ENCODE measurements at regions not wholly inside any gene's neighbourhood (a gene's known extent, or its start where the extent isn't known, plus 50 kb on each side); places are given as distances from the start of the nearest gene placed in this dataset.

- no peaks in the 10 kb centered on the region for H3F3A ChIP-seq (replicated peaks; ENCODE audit: low read depth)
- no peak overlapping the region for H3K27ac ChIP-seq (ENCODE audit: low read depth)
- Mint-ChIP-seq H3K9me3 (peaks cover 9% of the 10 kb centered on the region; the same call in 1 of the 3 replicates), H3K4me1 (peaks cover 27% of the 10 kb centered on the region), H3K4me3 (no peak overlapping the region), H3K27me3 (ENCODE audit: insufficient read depth, low read depth, poor library complexity) (peaks cover 11% of the 10 kb centered on the region), H3K36me3 (ENCODE audit: low read depth) (0 out of 3 replicates have a peak, but pooled peaks cover 5% of the 10 kb centered on the region), H3K27ac (no peak overlapping the region)
- ATAC-seq (no peak), DNase-seq (ENCODE audit: low spot score) (no peak)
- no peaks in the 10 kb centered on the region for H3K27me3 ChIP-seq (ENCODE audit: insufficient read depth)
- H4K20me1 ChIP-seq (replicated peaks; ENCODE audit: insufficient read depth) = no peaks in the 10 kb centered on the region
- H3K9me2 ChIP-seq (ENCODE audit: insufficient read depth) = no peaks in the 10 kb centered on the region
- no peaks in the 10 kb centered on the region for H3K79me2 ChIP-seq (replicated peaks; ENCODE audit: insufficient read depth)
- TF ChIP-seq CTCF (conservative IDR thresholded peaks at IDR 0.05; ENCODE audit: low read depth in 2 of 2) = no peak
- TF ChIP-seq ETS1 (IDR thresholded peaks at IDR 0.05) = no peak
- no peak for TF ChIP-seq EZH2 (IDR thresholded peaks at IDR 0.05; ENCODE audit: low read depth, unreplicated experiment)
- TF ChIP-seq ZNF462 (CRISPR knock-in tag; IDR thresholded peaks at IDR 0.05) = no peak
- no peak for TF ChIP-seq CREB1 (CRISPR knock-in tag; IDR thresholded peaks at IDR 0.05; ENCODE audit: low read depth)
- TF ChIP-seq NANOG (IDR thresholded peaks at IDR 0.05; ENCODE audit: borderline replicate concordance) = no peak
- TF ChIP-seq POLR2AphosphoS5 (IDR thresholded peaks at IDR 0.05; ENCODE audit: low read depth) = no peak
- no peak for TF ChIP-seq STAT1 (IDR thresholded peaks at IDR 0.05; ENCODE audit: unreplicated experiment)
- TF ChIP-seq REST (IDR thresholded peaks at IDR 0.05; ENCODE audit: unreplicated experiment) = no peak
- no peak for TF ChIP-seq EZH2phosphoT487 (IDR thresholded peaks at IDR 0.05; ENCODE audit: unreplicated experiment)
- TF ChIP-seq ZNF331 (CRISPR knock-in tag; IDR thresholded peaks at IDR 0.05; ENCODE audit: low read depth) = no peak
- peaks cover 9% of the 10 kb centered on the region; the same call in 1 of the 2 replicates for H3K4me1 ChIP-seq (ENCODE audit: insufficient read depth)
- no peak overlapping the region for H2AFZ ChIP-seq
- no peak overlapping the region for H3K4me3 ChIP-seq
- H3K36me3 ChIP-seq (ENCODE audit: insufficient read depth) = no peaks in the 10 kb centered on the region
- no peak overlapping the region for H3K4me2 ChIP-seq
Observed at GRCh38 chr14:101497684-101498525, 63.4 kb upstream of the DIO3 start.
